Activated CD8-positive, alpha-beta T cell treated with anti-CD3 and anti-CD28 coated beads for 36 hours (primary cell): ENCODE measurements at regions not wholly inside any gene's neighbourhood (a gene's known extent, or its start where the extent isn't known, plus 50 kb on each side); places are given as distances from the start of the nearest gene placed in this dataset.

Source experiments
- ATAC-seq: fragments of 200-7000 bp; cut with Tn5 transposase; one replicate; pipeline ENCODE4 v1.10.0; 2021; ENCODE audit warnings: mild to moderate bottlenecking, moderate library complexity
- CTCF ChIA-PET: fragments of 350-600 bp; sonication (Branson Sonifier 250); formaldehyde crosslinking; loops from one replicate; lab custom pipeline; 2021; ENCODE audit warnings: antibody characterized with exemption; lab: Charles Lee
- POLR2A ChIA-PET: fragments of 350-600 bp; sonication (Branson Sonifier 250); formaldehyde crosslinking; loops from one replicate; lab custom pipeline; 2021; ENCODE audit warnings: antibody characterized with exemption; lab: Charles Lee
- DNase-seq: peaks from one replicate; pipeline ENCODE4 v3.0.0-alpha.2; 2020
- H3K27ac Mint-ChIP-seq: one replicate; pipeline ENCODE4 v1.8.0; 2021; ENCODE audit warnings: mild to moderate bottlenecking, mixed read lengths
- H3K27me3 Mint-ChIP-seq: one replicate; pipeline ENCODE4 v1.8.0; 2021; ENCODE audit warnings: mixed read lengths
- H3K36me3 Mint-ChIP-seq: one replicate; pipeline ENCODE4 v1.8.0; 2021; ENCODE audit warnings: low read depth, mixed read lengths
- H3K4me1 Mint-ChIP-seq: one replicate; pipeline ENCODE4 v1.8.0; 2021; ENCODE audit warnings: low read depth, mixed read lengths
- H3K4me3 Mint-ChIP-seq: one replicate; pipeline ENCODE4 v1.8.0; 2021; ENCODE audit warnings: mild to moderate bottlenecking, moderate library complexity, mixed read lengths
- H3K9me3 Mint-ChIP-seq: one replicate; pipeline ENCODE4 v1.8.0; 2021; ENCODE audit warnings: mixed read lengths
- CTCF ChIP-seq: fragments of 200-600 bp; IDR thresholded peaks from one replicate; pipeline ENCODE4 v1.8.0; 2022; ENCODE audit warnings: antibody characterized with exemption, mild to moderate bottlenecking
- intact Hi-C: fragments of 100-400 bp; cut with micrococcal nuclease; formaldehyde crosslinking; loops from one replicate; pipeline ENCODE4 v1.10.0; 2022

GRCh38 chr12:33671676-33672075 lies 232.1 kb upstream of the SYT10 start:
- no peak for TF ChIP-seq CTCF
- Mint-ChIP-seq H3K27me3 (no peaks in the 10 kb centered on the region), H3K27ac (no peak overlapping the region), H3K4me3 (no peak overlapping the region), H3K9me3 (peaks cover 1% of the 10 kb centered on the region), H3K4me1 (no peaks in the 10 kb centered on the region), H3K36me3 (no peaks in the 10 kb centered on the region)
- intact Hi-C loops = no loop called here
- ATAC-seq (no peak), DNase-seq (no peak)
- ChIA-PET CTCF (no interaction called here), POLR2A (no interaction called here)

GRCh38 chr12:33672836-33673577 lies 233.4 kb upstream of the SYT10 start:
- intact Hi-C loops = no loop called here
- CTCF ChIA-PET = no interaction called here

GRCh38 chr12:33676866-33677265 lies 237.2 kb upstream of the SYT10 start:
- Mint-ChIP-seq H3K4me1 (no peaks in the 10 kb centered on the region), H3K4me3 (no peak overlapping the region), H3K9me3 (no peaks in the 10 kb centered on the region), H3K36me3 (no peaks in the 10 kb centered on the region), H3K27me3 (no peaks in the 10 kb centered on the region), H3K27ac (no peak overlapping the region)
- ChIA-PET POLR2A (no interaction called here), CTCF (no interaction called here)
- DNase-seq (no peak), ATAC-seq (no peak)
- TF ChIP-seq CTCF = no peak
- intact Hi-C loops = no loop called here

More at GRCh38 chr12:33672836-33673577, 233.4 kb upstream of the SYT10 start:
- Mint-ChIP-seq H3K27me3 (no peaks in the 10 kb centered on the region), H3K9me3 (peaks cover 1% of the 10 kb centered on the region), H3K4me1 (no peaks in the 10 kb centered on the region), H3K4me3 (no peak overlapping the region), H3K27ac (no peak overlapping the region), H3K36me3 (no peaks in the 10 kb centered on the region)
- TF ChIP-seq CTCF = no peak
- no peak for DNase-seq
- no peak for ATAC-seq
- POLR2A ChIA-PET = no interaction called here

GRCh38 chr12:33678221-33678964 lies 238.8 kb upstream of the SYT10 start:
- H3K36me3 Mint-ChIP-seq = no peaks in the 10 kb centered on the region
- H3K4me3 Mint-ChIP-seq = no peak overlapping the region
- no peak overlapping the region for H3K27ac Mint-ChIP-seq
- no peaks in the 10 kb centered on the region for H3K9me3 Mint-ChIP-seq
- TF ChIP-seq CTCF = no peak
- no peaks in the 10 kb centered on the region for H3K27me3 Mint-ChIP-seq
- ATAC-seq (no peak), DNase-seq (no peak)
- CTCF ChIA-PET = no interaction called here
- no peaks in the 10 kb centered on the region for H3K4me1 Mint-ChIP-seq
- intact Hi-C loops = no loop called here
- POLR2A ChIA-PET = no interaction called here

- no peak overlapping the region for H3K4me3 Mint-ChIP-seq
- H3K27me3 Mint-ChIP-seq = no peaks in the 10 kb centered on the region
- no peak for TF ChIP-seq CTCF
- peaks cover 2% of the 10 kb centered on the region for H3K9me3 Mint-ChIP-seq
- no peak overlapping the region for H3K27ac Mint-ChIP-seq
- intact Hi-C loops = no loop called here
- H3K4me1 Mint-ChIP-seq = no peaks in the 10 kb centered on the region
- CTCF ChIA-PET = no interaction called here
- no peak for DNase-seq
- ATAC-seq = no peak
- no peaks in the 10 kb centered on the region for H3K36me3 Mint-ChIP-seq
- POLR2A ChIA-PET = no interaction called here
Observed at GRCh38 chr12:33690562-33690961, 250.9 kb upstream of the SYT10 start.
